SK-N-MC (cell line): ENCODE measurements at regions not wholly inside any gene's neighbourhood (a gene's known extent, or its start where the extent isn't known, plus 50 kb on each side); places are given as distances from the start of the nearest gene placed in this dataset.

Experiments
- EZH2 ChIP-seq: fragments of 200-600 bp; sonication (generic); IDR thresholded peaks from one replicate; pipeline ENCODE4 v1.6.1; 2017; ENCODE audit warnings: antibody characterized with exemption
- FOXP2 ChIP-seq: optimal IDR thresholded peaks from 2 replicates; pipeline ENCODE3; 2011; ENCODE audit warnings: mild to moderate bottlenecking, moderate library complexity; ENCODE audit not compliant: insufficient read depth; ENCODE audit errors: extremely low read length, control extremely low read depth
- POLR2AphosphoS5 ChIP-seq: IDR thresholded peaks from 2 replicates; pipeline ENCODE4 v1.6.1; 2012; ENCODE audit warnings: mild to moderate bottlenecking, low read depth, low read length, borderline replicate concordance

DNA sequence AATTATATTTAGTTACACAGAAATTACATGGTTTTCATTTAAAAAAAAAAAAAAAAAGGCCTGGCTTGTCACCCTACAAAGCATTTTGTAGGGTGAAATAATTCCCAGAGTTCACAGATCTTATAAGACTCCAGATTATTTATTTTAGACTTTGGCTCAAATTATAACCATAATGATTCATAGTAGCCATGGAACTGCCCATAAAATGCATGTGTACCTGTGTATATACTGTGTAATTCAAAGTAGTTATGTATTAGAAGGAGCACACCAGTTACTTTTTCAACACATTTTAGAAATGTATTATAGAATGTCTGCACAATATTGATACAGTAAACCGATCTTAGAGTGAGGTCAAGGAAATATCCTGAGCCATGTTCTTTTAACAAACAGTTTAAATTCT lies 975.6 kb downstream of the GBE1 start:
- TF ChIP-seq EZH2, result no peak
- TF ChIP-seq POLR2AphosphoS5, result no peak
- no peak for TF ChIP-seq FOXP2
